ENCODE measurements at regions not wholly inside any gene's neighbourhood (a gene's known extent, or its start where the extent isn't known, plus 50 kb on each side); places are given as distances from the start of the nearest gene placed in this dataset.
"Not testable (repeated sequence)": the region's sequence is repeated elsewhere in the genome, so short reads cannot be mapped to it uniquely, and the experiment has no call there.

DNA sequence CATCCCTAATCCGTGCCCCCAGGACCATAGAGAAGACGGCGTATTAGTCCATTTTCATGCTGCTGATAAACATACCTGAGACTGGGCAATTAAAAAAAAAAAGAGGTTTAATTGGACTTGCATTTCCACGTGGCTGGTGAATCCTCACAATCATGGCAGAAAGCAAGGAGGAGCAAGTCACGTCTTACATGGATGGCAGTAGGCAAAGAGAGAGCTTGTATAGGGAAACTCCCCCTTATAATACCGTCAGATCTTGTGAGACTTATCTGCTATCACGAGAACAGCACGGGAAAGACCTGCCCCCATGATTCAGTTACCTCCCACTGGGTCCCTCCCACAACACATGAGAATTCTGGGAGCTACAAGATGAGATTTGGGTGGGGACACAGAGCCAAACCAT, 145.8 kb upstream of the G2E3 start:
- TF ChIP-seq, protein P1, sequence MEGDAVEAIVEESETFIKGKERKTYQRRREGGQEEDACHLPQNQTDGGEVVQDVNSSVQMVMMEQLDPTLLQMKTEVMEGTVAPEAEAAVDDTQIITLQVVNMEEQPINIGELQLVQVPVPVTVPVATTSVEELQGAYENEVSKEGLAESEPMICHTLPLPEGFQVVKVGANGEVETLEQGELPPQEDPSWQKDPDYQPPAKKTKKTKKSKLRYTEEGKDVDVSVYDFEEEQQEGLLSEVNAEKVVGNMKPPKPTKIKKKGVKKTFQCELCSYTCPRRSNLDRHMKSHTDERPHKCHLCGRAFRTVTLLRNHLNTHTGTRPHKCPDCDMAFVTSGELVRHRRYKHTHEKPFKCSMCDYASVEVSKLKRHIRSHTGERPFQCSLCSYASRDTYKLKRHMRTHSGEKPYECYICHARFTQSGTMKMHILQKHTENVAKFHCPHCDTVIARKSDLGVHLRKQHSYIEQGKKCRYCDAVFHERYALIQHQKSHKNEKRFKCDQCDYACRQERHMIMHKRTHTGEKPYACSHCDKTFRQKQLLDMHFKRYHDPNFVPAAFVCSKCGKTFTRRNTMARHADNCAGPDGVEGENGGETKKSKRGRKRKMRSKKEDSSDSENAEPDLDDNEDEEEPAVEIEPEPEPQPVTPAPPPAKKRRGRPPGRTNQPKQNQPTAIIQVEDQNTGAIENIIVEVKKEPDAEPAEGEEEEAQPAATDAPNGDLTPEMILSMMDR (IDR thresholded peaks at IDR 0.05), result not testable (repeated sequence)
- not testable (repeated sequence) for TF ChIP-seq POLR2A (IDR thresholded peaks at IDR 0.05)

Data from lower leg skin (tissue), 3 donors.